ENCODE measurements at regions not wholly inside any gene's neighbourhood (a gene's known extent, or its start where the extent isn't known, plus 50 kb on each side); places are given as distances from the start of the nearest gene placed in this dataset.

DNA sequence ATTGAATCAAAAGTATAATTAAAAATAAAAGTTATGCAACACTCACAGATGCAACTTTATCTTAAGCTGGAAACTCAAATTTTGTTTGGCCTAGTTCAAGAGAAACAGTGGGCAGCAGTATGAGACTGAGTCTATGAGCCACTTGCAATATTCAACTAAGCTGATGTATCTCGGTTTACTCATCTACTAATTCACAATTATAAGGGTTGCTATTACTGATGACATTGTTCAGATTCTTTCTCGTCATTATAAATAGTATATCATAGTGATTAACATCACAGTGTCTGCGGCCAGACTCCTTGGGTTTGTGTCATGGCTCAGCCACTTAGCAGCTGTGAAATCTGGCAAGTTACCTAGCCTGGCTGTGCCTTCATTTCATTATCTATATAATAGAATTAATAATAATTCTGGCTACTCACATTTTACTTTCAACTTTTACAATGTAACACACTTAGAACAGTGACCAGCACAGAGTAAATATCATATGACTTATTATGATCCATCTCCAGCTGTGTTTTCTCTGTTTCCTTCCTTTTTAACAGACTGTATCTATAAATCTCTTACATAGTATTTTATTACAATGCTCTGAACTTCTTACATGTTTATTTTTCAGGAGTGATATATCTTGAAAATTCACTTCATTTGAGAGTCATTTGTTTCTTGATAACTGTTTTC, 194.3 kb upstream of the RGS18 start:
- Histone ChIP-seq H3K36me3 (no peaks in the 10 kb centered on the region), H3K9me3 (no peaks in the 10 kb centered on the region), H3K4me3 (no peak overlapping the region), H3K27ac (peak overlapping the region in 1 of 2 donors; percentile 58), H3K4me1 (peaks cover 0 to 11% of the 10 kb centered on the region in 2 donors), H3K27me3 (no peaks in the 10 kb centered on the region)
- DNase-seq (ENCODE audit: low spot score) = no peak
- TF ChIP-seq, protein P1, sequence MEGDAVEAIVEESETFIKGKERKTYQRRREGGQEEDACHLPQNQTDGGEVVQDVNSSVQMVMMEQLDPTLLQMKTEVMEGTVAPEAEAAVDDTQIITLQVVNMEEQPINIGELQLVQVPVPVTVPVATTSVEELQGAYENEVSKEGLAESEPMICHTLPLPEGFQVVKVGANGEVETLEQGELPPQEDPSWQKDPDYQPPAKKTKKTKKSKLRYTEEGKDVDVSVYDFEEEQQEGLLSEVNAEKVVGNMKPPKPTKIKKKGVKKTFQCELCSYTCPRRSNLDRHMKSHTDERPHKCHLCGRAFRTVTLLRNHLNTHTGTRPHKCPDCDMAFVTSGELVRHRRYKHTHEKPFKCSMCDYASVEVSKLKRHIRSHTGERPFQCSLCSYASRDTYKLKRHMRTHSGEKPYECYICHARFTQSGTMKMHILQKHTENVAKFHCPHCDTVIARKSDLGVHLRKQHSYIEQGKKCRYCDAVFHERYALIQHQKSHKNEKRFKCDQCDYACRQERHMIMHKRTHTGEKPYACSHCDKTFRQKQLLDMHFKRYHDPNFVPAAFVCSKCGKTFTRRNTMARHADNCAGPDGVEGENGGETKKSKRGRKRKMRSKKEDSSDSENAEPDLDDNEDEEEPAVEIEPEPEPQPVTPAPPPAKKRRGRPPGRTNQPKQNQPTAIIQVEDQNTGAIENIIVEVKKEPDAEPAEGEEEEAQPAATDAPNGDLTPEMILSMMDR (IDR thresholded peaks at IDR 0.05) = no peak

GRCh38 chr1:191969290-191969689, 189.0 kb upstream of the RGS18 start:
- H3K4me1 ChIP-seq = no peaks in the 10 kb centered on the region
- no peak overlapping the region for H3K27ac ChIP-seq
- no peaks in the 10 kb centered on the region for H3K36me3 ChIP-seq
- no peak for DNase-seq (ENCODE audit: low spot score)
- H3K27me3 ChIP-seq = no peaks in the 10 kb centered on the region
- no peaks in the 10 kb centered on the region for H3K9me3 ChIP-seq
- TF ChIP-seq, protein P1 (IDR thresholded peaks at IDR 0.05) = no peak
- no peak overlapping the region for H3K4me3 ChIP-seq

GRCh38 chr1:191970116-191970515, 188.1 kb upstream of the RGS18 start:
- DNase-seq (ENCODE audit: low spot score) = no peak
- Histone ChIP-seq H3K4me3 (no peak overlapping the region), H3K27me3 (no peaks in the 10 kb centered on the region), H3K4me1 (no peaks in the 10 kb centered on the region), H3K36me3 (no peaks in the 10 kb centered on the region), H3K27ac (no peak overlapping the region), H3K9me3 (no peaks in the 10 kb centered on the region)
- TF ChIP-seq, protein P1 (IDR thresholded peaks at IDR 0.05) = no peak

DNA sequence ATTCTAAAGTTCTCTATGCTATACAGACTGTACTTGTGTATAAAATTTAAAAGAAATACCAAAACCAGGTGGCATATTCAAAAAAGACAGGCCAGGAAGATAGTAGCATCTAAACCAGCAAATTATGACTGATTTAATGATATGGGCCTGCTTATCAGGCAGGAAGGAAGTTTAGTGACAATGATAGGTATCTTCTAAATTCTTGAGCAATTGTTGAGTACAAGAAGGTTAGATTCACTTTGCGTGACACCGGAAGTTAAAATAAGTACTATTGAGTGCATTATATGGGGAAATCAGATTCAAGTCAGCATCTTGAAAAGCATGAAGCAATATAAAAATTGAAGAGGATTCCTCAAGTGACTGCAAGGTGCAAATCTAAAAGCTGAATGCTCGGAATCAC, 186.8 kb upstream of the RGS18 start:
- no peaks in the 10 kb centered on the region for H3K4me1 ChIP-seq
- no peak overlapping the region for H3K4me3 ChIP-seq
- H3K36me3 ChIP-seq = no peaks in the 10 kb centered on the region
- no peaks in the 10 kb centered on the region for H3K9me3 ChIP-seq
- TF ChIP-seq, protein P1 (IDR thresholded peaks at IDR 0.05) = no peak
- DNase-seq (ENCODE audit: low spot score) = no peak
- H3K27me3 ChIP-seq = no peaks in the 10 kb centered on the region
- no peak overlapping the region for H3K27ac ChIP-seq

DNA sequence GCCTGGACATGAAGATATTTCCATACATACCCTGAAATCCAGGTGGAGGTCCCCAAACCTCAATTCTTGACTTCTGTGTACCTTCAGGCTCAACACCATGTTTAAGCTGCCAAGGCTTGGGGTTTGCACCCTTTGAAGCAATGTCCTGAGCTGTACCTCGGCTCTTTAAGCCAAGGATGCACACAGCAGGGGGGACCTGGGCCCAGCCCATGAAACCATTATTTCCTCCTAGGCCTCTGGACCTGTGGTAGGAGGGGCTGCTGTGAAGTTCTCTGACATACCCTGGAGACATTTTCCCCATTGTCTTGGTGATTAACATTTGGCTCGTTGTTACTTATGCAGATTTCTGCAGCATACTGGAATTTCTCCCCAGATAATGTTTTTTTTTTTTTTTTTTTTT, 184.3 kb upstream of the RGS18 start:
- Histone ChIP-seq H3K27ac (no peak overlapping the region), H3K4me1 (no peaks in the 10 kb centered on the region), H3K4me3 (no peak overlapping the region), H3K9me3 (no peaks in the 10 kb centered on the region), H3K36me3 (no peaks in the 10 kb centered on the region), H3K27me3 (no peaks in the 10 kb centered on the region)
- DNase-seq (ENCODE audit: low spot score) = no peak
- TF ChIP-seq, protein P1 (IDR thresholded peaks at IDR 0.05) = no peak

Data from right atrium auricular region (tissue), 2 donors.